ENCODE measurements at regions not wholly inside any gene's neighbourhood (a gene's known extent, or its start where the extent isn't known, plus 50 kb on each side); places are given as distances from the start of the nearest gene placed in this dataset.
"Not testable (repeated sequence)": the region's sequence is repeated elsewhere in the genome, so short reads cannot be mapped to it uniquely, and the experiment has no call there.

GRCh38 chr4:138338222-138338621 lies 96.1 kb upstream of the SLC7A11 start:
- TF ChIP-seq, protein P1, sequence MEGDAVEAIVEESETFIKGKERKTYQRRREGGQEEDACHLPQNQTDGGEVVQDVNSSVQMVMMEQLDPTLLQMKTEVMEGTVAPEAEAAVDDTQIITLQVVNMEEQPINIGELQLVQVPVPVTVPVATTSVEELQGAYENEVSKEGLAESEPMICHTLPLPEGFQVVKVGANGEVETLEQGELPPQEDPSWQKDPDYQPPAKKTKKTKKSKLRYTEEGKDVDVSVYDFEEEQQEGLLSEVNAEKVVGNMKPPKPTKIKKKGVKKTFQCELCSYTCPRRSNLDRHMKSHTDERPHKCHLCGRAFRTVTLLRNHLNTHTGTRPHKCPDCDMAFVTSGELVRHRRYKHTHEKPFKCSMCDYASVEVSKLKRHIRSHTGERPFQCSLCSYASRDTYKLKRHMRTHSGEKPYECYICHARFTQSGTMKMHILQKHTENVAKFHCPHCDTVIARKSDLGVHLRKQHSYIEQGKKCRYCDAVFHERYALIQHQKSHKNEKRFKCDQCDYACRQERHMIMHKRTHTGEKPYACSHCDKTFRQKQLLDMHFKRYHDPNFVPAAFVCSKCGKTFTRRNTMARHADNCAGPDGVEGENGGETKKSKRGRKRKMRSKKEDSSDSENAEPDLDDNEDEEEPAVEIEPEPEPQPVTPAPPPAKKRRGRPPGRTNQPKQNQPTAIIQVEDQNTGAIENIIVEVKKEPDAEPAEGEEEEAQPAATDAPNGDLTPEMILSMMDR (IDR thresholded peaks at IDR 0.05; ENCODE audit: extremely low read depth in 1 of 2, insufficient read depth in 1 of 2, low read depth in 1 of 2, low read length in 2 of 2), result not testable (repeated sequence)
- TF ChIP-seq POLR2A (IDR thresholded peaks at IDR 0.05; ENCODE audit: low read depth, low read length); POLR2AphosphoS5 (IDR thresholded peaks at IDR 0.05; ENCODE audit: insufficient read depth, low read depth, low read length): not testable (repeated sequence)
